T follicular helper cell (primary cell): ENCODE measurements at regions not wholly inside any gene's neighbourhood (a gene's known extent, or its start where the extent isn't known, plus 50 kb on each side); places are given as distances from the start of the nearest gene placed in this dataset.

Experiments
- DNase-seq: peaks from one replicate; pipeline ENCODE4 v3.0.0-alpha.2; 2020; ENCODE audit warnings: low read depth

- no peak for DNase-seq
Measured at GRCh38 chr5:71864730-71865601, 145.9 kb downstream of the CARTPT start.

- DNase-seq = no peak
Measured at GRCh38 chr5:71865665-71866320, 146.7 kb downstream of the CARTPT start.

- DNase-seq = no peak
Measured at GRCh38 chr5:71872311-71872864, 153.3 kb downstream of the CARTPT start.

- DNase-seq = no peak
Measured at GRCh38 chr5:71873191-71873591, 154.1 kb downstream of the CARTPT start.

- no peak for DNase-seq
Measured at GRCh38 chr5:71874521-71874920, 155.4 kb downstream of the CARTPT start.

- DNase-seq = no peak
Measured at GRCh38 chr5:71877511-71877910, 158.4 kb downstream of the CARTPT start.

GRCh38 chr5:71880536-71880935 lies 161.5 kb downstream of the CARTPT start:
- DNase-seq = no peak

- no peak for DNase-seq
Measured at GRCh38 chr5:71882826-71883741, 164.0 kb downstream of the CARTPT start.

GRCh38 chr5:71883742-71884103 lies 164.6 kb downstream of the CARTPT start:
- DNase-seq = no peak

- DNase-seq = no peak
Measured at GRCh38 chr5:71884926-71885325, 165.9 kb downstream of the CARTPT start.

GRCh38 chr5:71886406-71886805 lies 167.3 kb downstream of the CARTPT start:
- no peak for DNase-seq

GRCh38 chr5:71887680-71888079 lies 168.6 kb downstream of the CARTPT start:
- DNase-seq = no peak

GRCh38 chr5:71891406-71891805 lies 172.3 kb downstream of the CARTPT start:
- no peak for DNase-seq

- DNase-seq = no peak
Measured at GRCh38 chr5:71891856-71892255, 172.8 kb downstream of the CARTPT start.

GRCh38 chr5:71892641-71893365 lies 173.7 kb downstream of the CARTPT start:
- no peak for DNase-seq

- DNase-seq = no peak
Measured at GRCh38 chr5:71893451-71893850, 174.4 kb downstream of the CARTPT start.

- no peak for DNase-seq
Measured at GRCh38 chr5:71894091-71894490, 175.0 kb downstream of the CARTPT start.

GRCh38 chr5:71895546-71895945 lies 176.5 kb downstream of the CARTPT start:
- no peak for DNase-seq

- no peak for DNase-seq
Measured at GRCh38 chr5:71899865-71900342, 180.8 kb downstream of the CARTPT start.

- no peak for DNase-seq
Measured at GRCh38 chr5:71903808-71904207, 184.7 kb downstream of the CARTPT start.

GRCh38 chr5:71904852-71905251 lies 185.8 kb downstream of the CARTPT start:
- no peak for DNase-seq
